Fibroblast of pulmonary artery (primary cell): ENCODE measurements at regions not wholly inside any gene's neighbourhood (a gene's known extent, or its start where the extent isn't known, plus 50 kb on each side); places are given as distances from the start of the nearest gene placed in this dataset.

Source experiments
- DNase-seq: peaks from one replicate; pipeline ENCODE4 v3.0.0-alpha.2; 2010; ENCODE audit warnings: low read depth
- H3K4me3 ChIP-seq: replicated peaks from 2 replicates; pipeline ENCODE4 v1.5.1; 2011; ENCODE audit warnings: low read depth, mild to moderate bottlenecking, control low read depth, low read length, moderate library complexity
- TF ChIP-seq, protein P1 (sequence below): IDR thresholded peaks from 2 replicates; pipeline ENCODE4 v1.5.1; 2011; ENCODE audit warnings: mild to moderate bottlenecking, control low read depth, low read length, inconsistent platforms; ENCODE audit errors: missing control alignments

GRCh38 chr2:144681389-144681788, 161.5 kb upstream of the ZEB2 start:
- H3K4me3 ChIP-seq: no peak overlapping the region
- no peak for DNase-seq

GRCh38 chr2:144679942-144680341, 160.0 kb upstream of the ZEB2 start:
- H3K4me3 ChIP-seq: no peak overlapping the region
- TF ChIP-seq, protein P1, sequence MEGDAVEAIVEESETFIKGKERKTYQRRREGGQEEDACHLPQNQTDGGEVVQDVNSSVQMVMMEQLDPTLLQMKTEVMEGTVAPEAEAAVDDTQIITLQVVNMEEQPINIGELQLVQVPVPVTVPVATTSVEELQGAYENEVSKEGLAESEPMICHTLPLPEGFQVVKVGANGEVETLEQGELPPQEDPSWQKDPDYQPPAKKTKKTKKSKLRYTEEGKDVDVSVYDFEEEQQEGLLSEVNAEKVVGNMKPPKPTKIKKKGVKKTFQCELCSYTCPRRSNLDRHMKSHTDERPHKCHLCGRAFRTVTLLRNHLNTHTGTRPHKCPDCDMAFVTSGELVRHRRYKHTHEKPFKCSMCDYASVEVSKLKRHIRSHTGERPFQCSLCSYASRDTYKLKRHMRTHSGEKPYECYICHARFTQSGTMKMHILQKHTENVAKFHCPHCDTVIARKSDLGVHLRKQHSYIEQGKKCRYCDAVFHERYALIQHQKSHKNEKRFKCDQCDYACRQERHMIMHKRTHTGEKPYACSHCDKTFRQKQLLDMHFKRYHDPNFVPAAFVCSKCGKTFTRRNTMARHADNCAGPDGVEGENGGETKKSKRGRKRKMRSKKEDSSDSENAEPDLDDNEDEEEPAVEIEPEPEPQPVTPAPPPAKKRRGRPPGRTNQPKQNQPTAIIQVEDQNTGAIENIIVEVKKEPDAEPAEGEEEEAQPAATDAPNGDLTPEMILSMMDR: no peak
- DNase-seq: no peak

More at GRCh38 chr2:144681389-144681788, 161.5 kb upstream of the ZEB2 start:
- TF ChIP-seq, protein P1: no peak

- no peak for DNase-seq
- H3K4me3 ChIP-seq: no peak overlapping the region
- TF ChIP-seq, protein P1: no peak
These were observed 158.8 kb upstream of the ZEB2 start for GRCh38 chr2:144678736-144679135.

DNA sequence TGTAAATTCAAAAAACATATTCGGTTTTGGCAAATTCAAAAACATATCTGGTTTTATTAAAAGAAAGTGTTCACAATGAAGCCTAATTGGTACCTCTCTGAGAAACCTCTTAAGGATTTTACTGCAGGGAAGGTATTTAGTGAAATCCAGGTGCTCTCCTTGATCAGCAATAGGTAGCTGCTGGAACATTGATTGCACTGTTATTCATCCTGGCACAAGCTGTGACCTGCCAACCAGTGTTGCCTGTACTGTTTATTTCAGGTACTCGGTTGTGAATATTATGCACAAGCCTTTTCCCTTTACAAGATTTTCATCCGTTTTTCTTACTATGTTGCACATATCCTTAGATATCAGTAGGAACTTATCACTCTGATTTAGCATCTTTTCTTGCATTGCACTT, 155.8 kb upstream of the ZEB2 start:
- TF ChIP-seq, protein P1: no peak
- DNase-seq: no peak
- H3K4me3 ChIP-seq: no peak overlapping the region

- TF ChIP-seq, protein P1: no peak
- H3K4me3 ChIP-seq: no peak overlapping the region
- DNase-seq: no peak
These were observed 155.4 kb upstream of the ZEB2 start for GRCh38 chr2:144675331-144675730.

DNA sequence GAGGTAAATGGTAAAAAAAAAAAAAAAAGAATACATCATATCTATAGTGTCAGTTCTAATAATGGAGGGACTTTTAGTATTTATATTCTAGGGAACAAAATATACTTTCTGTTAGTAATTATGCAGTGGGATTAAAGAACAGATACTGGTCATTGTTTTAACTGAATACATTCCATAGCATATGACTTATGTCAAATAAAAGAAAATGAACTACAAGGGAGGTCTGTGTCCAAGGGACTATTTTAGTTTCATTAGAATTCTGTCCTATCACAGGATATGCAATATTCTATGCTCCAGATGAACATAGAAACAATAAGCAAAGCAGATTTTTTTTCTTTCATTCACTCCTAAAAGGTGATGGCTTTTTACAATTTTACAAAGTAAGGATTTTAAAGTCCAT, 154.2 kb upstream of the ZEB2 start:
- no peak overlapping the region for H3K4me3 ChIP-seq
- DNase-seq: no peak
- TF ChIP-seq, protein P1: no peak

DNA sequence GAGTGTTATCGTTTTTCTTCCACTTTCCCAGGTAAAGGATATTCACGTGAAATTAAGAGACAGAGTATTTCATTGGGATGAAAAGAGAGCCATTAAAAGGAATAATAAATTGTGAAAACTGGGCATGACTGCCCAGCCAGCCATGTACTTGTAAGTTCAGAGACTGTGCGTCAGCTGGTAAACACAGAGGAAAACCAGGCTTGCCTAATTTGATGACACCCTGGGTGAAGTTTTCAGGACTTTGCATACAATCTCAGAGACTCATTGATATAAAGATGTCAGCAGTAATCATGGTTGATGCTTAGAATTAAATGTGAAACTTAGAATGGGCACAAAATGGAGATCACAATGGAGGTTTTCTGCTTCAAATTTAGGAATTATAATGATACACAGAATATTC, 153.5 kb upstream of the ZEB2 start:
- TF ChIP-seq, protein P1: no peak
- DNase-seq: no peak
- no peak overlapping the region for H3K4me3 ChIP-seq
